OCI-LY1 (cell line): ENCODE measurements at regions not wholly inside any gene's neighbourhood (a gene's known extent, or its start where the extent isn't known, plus 50 kb on each side); places are given as distances from the start of the nearest gene placed in this dataset.

Source experiments
- EZH2 ChIP-seq: fragments of 200-600 bp; sonication (generic), shearing (Covaris generic); IDR thresholded peaks from 2 replicates; pipeline ENCODE4 v1.8.0; 2017; ENCODE audit warnings: borderline replicate concordance, mixed run types, mild to moderate bottlenecking, antibody characterized with exemption, low read length, moderate library complexity, mixed read lengths
- TF ChIP-seq, protein P1 (sequence below): fragments of 200-600 bp; sonication (generic), shearing (Covaris generic); IDR thresholded peaks from 2 replicates; pipeline ENCODE4 v1.5.1; 2017; ENCODE audit warnings: mild to moderate bottlenecking, antibody characterized with exemption, low read length, moderate library complexity, mixed read lengths

- no peak for TF ChIP-seq EZH2
- TF ChIP-seq, protein P1, sequence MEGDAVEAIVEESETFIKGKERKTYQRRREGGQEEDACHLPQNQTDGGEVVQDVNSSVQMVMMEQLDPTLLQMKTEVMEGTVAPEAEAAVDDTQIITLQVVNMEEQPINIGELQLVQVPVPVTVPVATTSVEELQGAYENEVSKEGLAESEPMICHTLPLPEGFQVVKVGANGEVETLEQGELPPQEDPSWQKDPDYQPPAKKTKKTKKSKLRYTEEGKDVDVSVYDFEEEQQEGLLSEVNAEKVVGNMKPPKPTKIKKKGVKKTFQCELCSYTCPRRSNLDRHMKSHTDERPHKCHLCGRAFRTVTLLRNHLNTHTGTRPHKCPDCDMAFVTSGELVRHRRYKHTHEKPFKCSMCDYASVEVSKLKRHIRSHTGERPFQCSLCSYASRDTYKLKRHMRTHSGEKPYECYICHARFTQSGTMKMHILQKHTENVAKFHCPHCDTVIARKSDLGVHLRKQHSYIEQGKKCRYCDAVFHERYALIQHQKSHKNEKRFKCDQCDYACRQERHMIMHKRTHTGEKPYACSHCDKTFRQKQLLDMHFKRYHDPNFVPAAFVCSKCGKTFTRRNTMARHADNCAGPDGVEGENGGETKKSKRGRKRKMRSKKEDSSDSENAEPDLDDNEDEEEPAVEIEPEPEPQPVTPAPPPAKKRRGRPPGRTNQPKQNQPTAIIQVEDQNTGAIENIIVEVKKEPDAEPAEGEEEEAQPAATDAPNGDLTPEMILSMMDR = no peak
Observed at GRCh38 chr9:23434654-23435053, 391.4 kb downstream of the ELAVL2 start.
